Anterior cingulate cortex (tissue), 58 donors: ENCODE measurements at regions not wholly inside any gene's neighbourhood (a gene's known extent, or its start where the extent isn't known, plus 50 kb on each side); places are given as distances from the start of the nearest gene placed in this dataset.

Experiments used
- DNase-seq, 58 donors: peaks; one replicate each; lab custom pipeline; 2025; lab: John Stamatoyannopoulos, UW

GRCh38 chr12:97912943-97913342 is 450.3 kb downstream of the RMST start:
- no peak for DNase-seq

- no peak for DNase-seq
Observed at GRCh38 chr12:97921979-97922722, 459.5 kb downstream of the RMST start.

DNA sequence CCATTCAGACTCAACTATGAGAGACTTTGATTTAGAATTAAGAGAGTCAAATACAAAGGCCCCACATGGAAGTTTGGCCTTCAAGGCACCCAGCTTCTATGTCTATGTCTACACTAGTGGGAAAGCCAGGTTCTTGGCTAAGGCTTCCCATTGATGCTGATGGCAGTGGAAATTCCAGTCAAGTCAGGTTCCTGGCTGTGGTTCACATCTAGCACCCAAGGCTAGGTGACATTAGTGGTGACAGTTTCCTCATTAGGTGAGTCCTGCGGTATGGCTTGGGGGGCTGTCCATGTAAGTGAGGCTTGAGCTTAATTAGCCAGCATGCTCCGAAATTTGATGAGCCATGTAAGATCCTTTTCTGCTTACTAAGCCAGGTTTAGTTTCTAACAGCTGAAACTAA is 460.9 kb downstream of the RMST start:
- DNase-seq = no peak

DNA sequence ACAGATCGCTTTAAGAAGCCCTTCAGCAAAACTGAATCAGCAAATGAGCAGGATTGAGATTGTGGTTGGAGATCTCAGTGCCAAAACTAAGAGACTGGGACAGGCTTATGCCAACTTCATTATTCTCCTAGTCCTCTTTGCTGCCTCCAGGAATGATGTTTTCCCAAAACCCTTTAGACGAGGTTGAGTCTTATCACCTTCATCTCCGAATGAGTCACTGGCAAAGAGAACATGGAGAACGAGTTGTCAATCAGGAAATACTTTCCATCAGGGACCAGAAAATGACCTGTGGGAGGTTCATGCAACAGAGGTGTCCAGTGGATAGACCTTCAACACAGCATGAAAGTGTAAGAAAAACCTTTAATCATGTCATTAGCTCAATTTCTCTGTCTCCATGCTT is 461.5 kb downstream of the RMST start:
- no peak for DNase-seq

GRCh38 chr12:97927977-97928376 is 465.4 kb downstream of the RMST start:
- no peak for DNase-seq

DNA sequence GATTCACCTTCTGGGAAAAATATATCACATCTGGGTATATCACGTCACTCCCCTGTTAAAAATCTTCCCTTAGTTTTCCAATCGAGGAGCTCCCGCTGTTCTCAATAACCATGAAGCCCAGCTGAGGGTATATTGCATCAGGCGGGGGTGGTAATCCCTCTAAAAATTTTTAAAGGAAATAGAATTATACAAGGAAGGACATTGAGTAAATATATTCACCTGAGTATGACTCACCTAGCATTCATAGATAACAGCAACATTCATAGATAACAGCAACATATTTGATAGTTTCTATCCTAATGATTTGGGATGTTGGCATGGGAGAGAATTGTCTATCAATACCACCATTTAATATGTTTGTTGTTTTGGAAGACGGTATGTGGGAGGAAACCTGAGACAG is 473.6 kb downstream of the RMST start:
- no peak for DNase-seq

DNA sequence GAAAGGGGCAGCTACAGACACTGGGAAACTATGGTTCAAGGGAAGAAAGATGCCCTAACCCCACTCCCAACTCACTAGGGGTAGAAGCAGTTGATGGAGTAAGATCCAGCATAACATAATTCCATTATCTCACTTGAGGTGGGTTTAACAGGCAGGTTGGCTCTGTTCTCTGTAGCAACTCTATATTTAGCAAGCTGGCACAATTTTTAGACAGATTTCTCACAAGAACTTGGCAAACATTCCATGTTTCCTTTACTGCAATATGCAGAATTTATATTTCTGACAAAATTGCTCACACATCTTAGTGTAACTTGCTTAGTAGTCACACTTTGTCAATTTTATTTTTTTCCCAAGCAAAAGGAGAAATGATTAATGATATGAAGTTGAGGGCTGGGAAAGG is 475.4 kb downstream of the RMST start:
- DNase-seq = no peak

- DNase-seq = no peak
Observed at GRCh38 chr12:97939156-97939555, 476.6 kb downstream of the RMST start.

- no peak for DNase-seq
Observed at GRCh38 chr12:97940105-97940504, 477.5 kb downstream of the RMST start.

DNA sequence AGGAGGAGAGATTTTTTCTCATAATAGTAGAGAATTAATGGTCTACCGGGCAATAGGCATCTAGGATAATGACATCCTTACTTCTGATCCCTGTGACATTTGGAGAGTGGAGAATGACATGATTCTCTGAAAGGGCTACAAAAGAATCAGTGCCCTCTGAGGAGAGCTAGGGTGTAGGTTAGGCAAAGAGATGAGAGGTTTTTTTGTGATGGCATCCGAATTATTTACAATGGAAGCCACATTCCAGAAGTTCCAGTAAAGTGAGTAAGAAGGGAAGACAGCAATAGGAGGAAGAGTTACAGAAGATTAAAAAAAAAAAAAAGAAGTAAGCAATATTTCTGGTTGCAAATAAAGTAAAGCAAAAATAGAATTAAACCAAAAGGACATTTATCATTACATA is 478.0 kb downstream of the RMST start:
- DNase-seq = no peak

DNA sequence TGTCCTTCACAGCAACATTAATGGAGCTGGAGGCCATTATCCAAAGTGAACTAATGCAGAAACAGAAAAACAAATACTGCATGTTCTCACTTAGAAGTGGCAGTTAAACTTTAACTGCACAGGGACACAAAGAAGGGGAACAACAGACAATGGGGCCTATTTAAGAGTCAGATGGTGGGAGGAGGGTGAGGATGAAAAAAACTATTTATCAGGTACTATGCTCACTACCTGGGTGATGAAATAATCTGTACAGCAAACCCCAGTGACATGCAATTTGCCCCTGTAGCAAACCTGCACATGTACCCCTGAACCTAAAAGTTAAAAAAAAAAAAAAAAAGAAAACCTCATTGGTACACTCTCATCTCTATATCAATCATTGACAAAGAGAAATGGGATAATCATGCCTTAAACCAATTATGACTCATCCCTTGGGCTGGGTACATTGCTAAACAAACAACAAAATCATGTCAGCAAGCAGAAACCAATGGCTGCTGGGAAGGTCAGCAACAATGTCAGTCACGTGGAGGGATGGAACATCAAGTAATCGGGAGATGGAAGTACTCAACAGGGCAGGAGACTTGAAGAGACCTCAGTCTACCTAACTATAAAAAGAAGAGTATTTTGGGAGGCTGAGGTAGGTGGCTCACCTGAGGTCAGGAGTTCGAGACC is 479.2 kb downstream of the RMST start:
- no peak for DNase-seq

DNA sequence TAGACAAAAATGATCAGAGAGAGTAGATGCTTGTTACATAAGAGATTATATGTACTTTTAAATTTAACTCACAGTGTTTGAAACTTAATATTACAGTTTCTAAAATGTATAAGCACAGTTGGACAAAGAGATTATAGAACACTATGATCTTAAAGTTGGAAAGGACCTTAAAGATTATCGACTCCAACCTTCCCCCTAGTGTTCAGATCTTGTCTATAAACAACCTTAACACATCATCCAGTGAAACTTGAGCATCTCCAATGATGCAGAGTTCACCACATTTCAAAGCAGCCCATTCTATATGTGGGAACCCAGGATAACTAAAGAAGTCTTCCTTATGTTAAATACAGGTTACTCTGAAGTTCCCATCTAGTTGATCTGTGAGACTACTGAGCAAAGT is 480.8 kb downstream of the RMST start:
- no peak for DNase-seq

GRCh38 chr12:97944576-97944975 is 482.0 kb downstream of the RMST start:
- no peak for DNase-seq

- no peak for DNase-seq
Observed at GRCh38 chr12:97946701-97947100, 484.1 kb downstream of the RMST start.

DNA sequence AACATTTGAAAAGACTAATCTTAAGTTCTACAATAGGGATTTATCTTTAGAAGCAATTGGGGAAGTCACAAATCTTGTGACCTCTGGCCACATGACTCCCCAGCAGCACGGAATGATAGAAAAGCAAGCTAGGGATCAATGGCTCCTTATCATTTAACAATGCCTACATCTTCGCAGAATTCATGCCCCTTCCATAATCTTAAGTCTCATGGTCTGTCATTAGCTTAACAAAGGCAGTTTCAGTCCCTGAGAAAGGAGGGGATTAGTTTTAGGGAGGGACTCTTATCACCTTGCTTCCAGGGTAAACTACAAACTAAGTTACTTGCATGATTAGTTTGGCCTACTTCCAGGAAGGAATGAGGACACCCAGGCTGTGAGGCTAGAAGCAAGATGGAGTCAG is 486.0 kb downstream of the RMST start:
- no peak for DNase-seq

GRCh38 chr12:97951239-97951638 is 488.6 kb downstream of the RMST start:
- no peak for DNase-seq

DNA sequence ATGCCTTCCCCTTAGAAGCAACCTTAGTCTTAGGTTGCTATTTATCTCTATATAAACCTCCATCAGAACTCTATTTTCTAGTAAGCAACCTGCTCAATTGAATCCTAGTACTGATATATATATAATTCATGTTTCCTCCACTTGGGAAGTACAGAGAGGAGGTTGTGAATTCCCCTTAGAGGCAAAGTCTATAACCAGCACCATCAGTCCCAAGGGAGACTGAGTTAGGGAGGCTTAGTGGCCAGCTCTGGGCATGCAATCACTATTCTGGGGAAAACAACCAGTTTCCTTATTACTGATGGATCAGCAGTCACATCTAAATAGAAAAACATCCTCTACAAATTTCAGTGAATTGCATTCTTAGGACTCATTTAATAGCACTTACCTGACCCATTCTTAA is 489.1 kb downstream of the RMST start:
- no peak for DNase-seq

- no peak for DNase-seq
Observed at GRCh38 chr12:97957109-97957508, 494.5 kb downstream of the RMST start.

DNA sequence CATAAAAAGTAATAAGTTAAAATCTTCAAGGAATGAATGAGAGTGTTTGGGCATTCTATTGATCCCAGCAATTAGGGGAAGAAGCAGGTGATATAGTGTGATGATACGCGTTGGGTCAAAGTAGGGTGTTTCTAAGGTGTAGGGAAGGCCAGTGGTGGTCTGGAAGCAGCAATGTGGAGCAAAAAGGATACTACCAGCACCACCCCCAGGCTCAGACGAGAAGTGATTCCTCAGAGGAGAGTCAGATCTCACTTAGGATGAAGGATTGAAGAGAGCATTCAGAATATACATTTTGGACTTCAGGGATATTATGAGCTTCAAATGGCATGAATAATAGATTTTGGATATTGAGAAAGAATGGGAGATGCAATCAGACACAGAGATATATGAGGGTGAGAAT is 497.6 kb downstream of the RMST start:
- DNase-seq = no peak

- peak in 2 of 58 donors; percentile 1 to 2 for DNase-seq
Observed at GRCh38 chr12:97960741-97961608, 498.4 kb downstream of the RMST start.

GRCh38 chr12:97967831-97968230 is 505.2 kb downstream of the RMST start:
- no peak for DNase-seq
